OCI-M2 (cell line): ENCODE measurements at regions not wholly inside any gene's neighbourhood (a gene's known extent, or its start where the extent isn't known, plus 50 kb on each side); places are given as distances from the start of the nearest gene placed in this dataset.

Experiments used
- DNase-seq: peaks from one replicate; lab custom pipeline; 2025; ENCODE audit not compliant: unreplicated experiment; lab: John Stamatoyannopoulos, UW

GRCh38 chr1:87603626-87604025 lies 274.9 kb downstream of the LMO4 start:
- DNase-seq, result no peak

GRCh38 chr1:87612956-87613355 lies 284.3 kb downstream of the LMO4 start:
- no peak for DNase-seq

GRCh38 chr1:87615491-87615890 lies 286.8 kb downstream of the LMO4 start:
- no peak for DNase-seq

GRCh38 chr1:87615901-87616300 lies 287.2 kb downstream of the LMO4 start:
- no peak for DNase-seq

GRCh38 chr1:87620807-87621206 lies 292.1 kb downstream of the LMO4 start:
- no peak for DNase-seq

GRCh38 chr1:87629673-87630072 lies 301.0 kb downstream of the LMO4 start:
- no peak for DNase-seq

GRCh38 chr1:87632232-87632631 lies 303.6 kb downstream of the LMO4 start:
- no peak for DNase-seq

- DNase-seq, result no peak
These were observed 307.7 kb downstream of the LMO4 start for GRCh38 chr1:87636198-87636892.

GRCh38 chr1:87638636-87639035 lies 310.0 kb downstream of the LMO4 start:
- DNase-seq, result no peak

- no peak for DNase-seq
These were observed 313.3 kb downstream of the LMO4 start for GRCh38 chr1:87641996-87642395.

- DNase-seq, result no peak
These were observed 314.0 kb downstream of the LMO4 start for GRCh38 chr1:87642581-87643221.

GRCh38 chr1:87644033-87644578 lies 315.4 kb downstream of the LMO4 start:
- no peak for DNase-seq

GRCh38 chr1:87644579-87645190 lies 316.0 kb downstream of the LMO4 start:
- DNase-seq, result no peak

GRCh38 chr1:87647430-87648177 lies 318.9 kb downstream of the LMO4 start:
- no peak for DNase-seq

GRCh38 chr1:87648323-87649119 lies 319.8 kb downstream of the LMO4 start:
- DNase-seq, result no peak

GRCh38 chr1:87650306-87650705 lies 321.6 kb downstream of the LMO4 start:
- no peak for DNase-seq

GRCh38 chr1:87652176-87652575 lies 323.5 kb downstream of the LMO4 start:
- no peak for DNase-seq

- no peak for DNase-seq
These were observed 336.5 kb downstream of the LMO4 start for GRCh38 chr1:87665151-87665550.

GRCh38 chr1:87666681-87667080 lies 338.0 kb downstream of the LMO4 start:
- no peak for DNase-seq

- DNase-seq, result no peak
These were observed 341.0 kb downstream of the LMO4 start for GRCh38 chr1:87669674-87670073.

- no peak for DNase-seq
These were observed 344.6 kb downstream of the LMO4 start for GRCh38 chr1:87673309-87673708.
